Loucy (cell line): ENCODE measurements at regions not wholly inside any gene's neighbourhood (a gene's known extent, or its start where the extent isn't known, plus 50 kb on each side); places are given as distances from the start of the nearest gene placed in this dataset.

ENCODE experiments used
- EZH2phosphoT487 ChIP-seq: fragments of 200-600 bp; IDR thresholded peaks from 2 replicates; pipeline ENCODE4 v1.6.1; 2018; ENCODE audit warnings: antibody characterized with exemption, mild to moderate bottlenecking, moderate library complexity, borderline replicate concordance
- TF ChIP-seq, protein P1 (sequence below): fragments of 200-600 bp; sonication (generic); conservative IDR thresholded peaks from 2 replicates; pipeline ENCODE4 v1.5.1; 2014; ENCODE audit warnings: mild to moderate bottlenecking, antibody characterized with exemption, low read length

DNA sequence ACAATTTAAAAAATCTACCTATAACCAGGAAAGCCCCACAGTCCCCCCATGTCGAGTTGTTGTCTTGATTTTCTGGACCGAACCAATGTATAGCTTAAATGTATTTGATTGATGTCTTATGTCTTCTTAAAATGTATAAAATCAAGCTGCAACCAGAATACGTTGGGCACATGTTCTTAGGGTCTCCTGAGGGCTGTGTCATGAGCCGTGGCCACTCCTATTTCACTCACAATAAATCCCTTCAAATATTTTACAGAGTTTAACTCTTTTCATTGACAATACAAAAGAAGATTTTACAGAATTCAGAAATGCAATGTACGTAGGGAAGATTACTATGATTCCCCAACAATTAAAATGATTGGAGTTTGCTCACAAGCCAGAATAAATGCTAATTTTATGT lies 428.7 kb upstream of the RAG2 start:
- TF ChIP-seq, protein P1, sequence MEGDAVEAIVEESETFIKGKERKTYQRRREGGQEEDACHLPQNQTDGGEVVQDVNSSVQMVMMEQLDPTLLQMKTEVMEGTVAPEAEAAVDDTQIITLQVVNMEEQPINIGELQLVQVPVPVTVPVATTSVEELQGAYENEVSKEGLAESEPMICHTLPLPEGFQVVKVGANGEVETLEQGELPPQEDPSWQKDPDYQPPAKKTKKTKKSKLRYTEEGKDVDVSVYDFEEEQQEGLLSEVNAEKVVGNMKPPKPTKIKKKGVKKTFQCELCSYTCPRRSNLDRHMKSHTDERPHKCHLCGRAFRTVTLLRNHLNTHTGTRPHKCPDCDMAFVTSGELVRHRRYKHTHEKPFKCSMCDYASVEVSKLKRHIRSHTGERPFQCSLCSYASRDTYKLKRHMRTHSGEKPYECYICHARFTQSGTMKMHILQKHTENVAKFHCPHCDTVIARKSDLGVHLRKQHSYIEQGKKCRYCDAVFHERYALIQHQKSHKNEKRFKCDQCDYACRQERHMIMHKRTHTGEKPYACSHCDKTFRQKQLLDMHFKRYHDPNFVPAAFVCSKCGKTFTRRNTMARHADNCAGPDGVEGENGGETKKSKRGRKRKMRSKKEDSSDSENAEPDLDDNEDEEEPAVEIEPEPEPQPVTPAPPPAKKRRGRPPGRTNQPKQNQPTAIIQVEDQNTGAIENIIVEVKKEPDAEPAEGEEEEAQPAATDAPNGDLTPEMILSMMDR, result no peak
- TF ChIP-seq EZH2phosphoT487, result no peak
